ENCODE measurements at regions not wholly inside any gene's neighbourhood (a gene's known extent, or its start where the extent isn't known, plus 50 kb on each side); places are given as distances from the start of the nearest gene placed in this dataset.

- no peak for DNase-seq
- TF ChIP-seq GATA1 (IDR thresholded peaks at IDR 0.05; ENCODE audit: low read depth, low read length) (no peak), POLR2A (IDR thresholded peaks at IDR 0.05; ENCODE audit: low read length) (no peak)
Measured at GRCh38 chr14:71301611-71302010, 394.4 kb downstream of the PCNX1 start.

- no peak for DNase-seq
- TF ChIP-seq GATA1 (IDR thresholded peaks at IDR 0.05; ENCODE audit: low read depth, low read length) (no peak), POLR2A (IDR thresholded peaks at IDR 0.05; ENCODE audit: low read length) (no peak)
Measured at GRCh38 chr14:71304690-71305089, 397.4 kb downstream of the PCNX1 start.

GRCh38 chr14:71308671-71309070 lies 401.4 kb downstream of the PCNX1 start:
- TF ChIP-seq POLR2A (IDR thresholded peaks at IDR 0.05; ENCODE audit: low read length) (no peak), GATA1 (IDR thresholded peaks at IDR 0.05; ENCODE audit: low read depth, low read length) (no peak)

GRCh38 chr14:71309756-71310155 lies 402.5 kb downstream of the PCNX1 start:
- DNase-seq: no peak
- no peak for TF ChIP-seq GATA1 (IDR thresholded peaks at IDR 0.05; ENCODE audit: low read depth, low read length)
- no peak for TF ChIP-seq POLR2A (IDR thresholded peaks at IDR 0.05; ENCODE audit: low read length)

More at GRCh38 chr14:71308671-71309070, 401.4 kb downstream of the PCNX1 start:
- no peak for DNase-seq

GRCh38 chr14:71311061-71311460 lies 403.8 kb downstream of the PCNX1 start:
- DNase-seq: no peak
- TF ChIP-seq POLR2A (IDR thresholded peaks at IDR 0.05; ENCODE audit: low read length): no peak
- TF ChIP-seq GATA1 (IDR thresholded peaks at IDR 0.05; ENCODE audit: low read depth, low read length): no peak

- DNase-seq: no peak
- no peak for TF ChIP-seq POLR2A (IDR thresholded peaks at IDR 0.05; ENCODE audit: low read length)
- TF ChIP-seq GATA1 (IDR thresholded peaks at IDR 0.05; ENCODE audit: low read depth, low read length): no peak
Measured at GRCh38 chr14:71314717-71315116, 407.5 kb downstream of the PCNX1 start.

GRCh38 chr14:71317385-71318096 lies 410.3 kb downstream of the PCNX1 start:
- TF ChIP-seq POLR2A (IDR thresholded peaks at IDR 0.05; ENCODE audit: low read length) (no peak), GATA1 (IDR thresholded peaks at IDR 0.05; ENCODE audit: low read depth, low read length) (no peak)
- no peak for DNase-seq

GRCh38 chr14:71318097-71318459 lies 410.8 kb downstream of the PCNX1 start:
- no peak for TF ChIP-seq POLR2A (IDR thresholded peaks at IDR 0.05; ENCODE audit: low read length)
- TF ChIP-seq GATA1 (IDR thresholded peaks at IDR 0.05; ENCODE audit: low read depth, low read length): no peak
- DNase-seq: no peak

GRCh38 chr14:71319666-71320065 lies 412.4 kb downstream of the PCNX1 start:
- DNase-seq: peak; percentile 68 to 75
- TF ChIP-seq POLR2A (IDR thresholded peaks at IDR 0.05; ENCODE audit: low read length) (no peak), GATA1 (IDR thresholded peaks at IDR 0.05; ENCODE audit: low read depth, low read length) (no peak)

GRCh38 chr14:71320107-71320733 lies 413.0 kb downstream of the PCNX1 start, which contains the start of gene SIPA1L1:
Gene SIPA1L1, plus strand, starts transcription at chr14:71320476.
- no peak for TF ChIP-seq GATA1 (IDR thresholded peaks at IDR 0.05; ENCODE audit: low read depth, low read length)
- peak; percentile 49 for TF ChIP-seq POLR2A (IDR thresholded peaks at IDR 0.05; ENCODE audit: low read length)
- peak; percentile 98 for DNase-seq

GRCh38 chr14:71320734-71321573 lies 413.7 kb downstream of the PCNX1 start:
- DNase-seq: peak; percentile 79 to 85
- TF ChIP-seq GATA1 (IDR thresholded peaks at IDR 0.05; ENCODE audit: low read depth, low read length): no peak
- no peak for TF ChIP-seq POLR2A (IDR thresholded peaks at IDR 0.05; ENCODE audit: low read length)

GRCh38 chr14:71321574-71322315 lies 414.5 kb downstream of the PCNX1 start:
- peak; percentile 56 to 67 for DNase-seq

GRCh38 chr14:71322655-71323250 lies 415.5 kb downstream of the PCNX1 start:
- DNase-seq: peak; percentile 52 to 62
- TF ChIP-seq POLR2A (IDR thresholded peaks at IDR 0.05; ENCODE audit: low read length) (no peak), GATA1 (IDR thresholded peaks at IDR 0.05; ENCODE audit: low read depth, low read length) (no peak)

More at GRCh38 chr14:71321574-71322315, 414.5 kb downstream of the PCNX1 start:
- TF ChIP-seq GATA1 (IDR thresholded peaks at IDR 0.05; ENCODE audit: low read depth, low read length) (no peak), POLR2A (IDR thresholded peaks at IDR 0.05; ENCODE audit: low read length) (no peak)

Measured in erythroblast (primary cell).